AG08396 (cell line): ENCODE measurements at regions not wholly inside any gene's neighbourhood (a gene's known extent, or its start where the extent isn't known, plus 50 kb on each side); places are given as distances from the start of the nearest gene placed in this dataset.
"Not testable (repeated sequence)": the region's sequence is repeated elsewhere in the genome, so short reads cannot be mapped to it uniquely, and the experiment has no call there.

ENCODE experiments used
- DNase-seq: peaks from one replicate; pipeline ENCODE4 v3.0.0; 2012; ENCODE audit warnings: low spot score, mixed read lengths

DNA sequence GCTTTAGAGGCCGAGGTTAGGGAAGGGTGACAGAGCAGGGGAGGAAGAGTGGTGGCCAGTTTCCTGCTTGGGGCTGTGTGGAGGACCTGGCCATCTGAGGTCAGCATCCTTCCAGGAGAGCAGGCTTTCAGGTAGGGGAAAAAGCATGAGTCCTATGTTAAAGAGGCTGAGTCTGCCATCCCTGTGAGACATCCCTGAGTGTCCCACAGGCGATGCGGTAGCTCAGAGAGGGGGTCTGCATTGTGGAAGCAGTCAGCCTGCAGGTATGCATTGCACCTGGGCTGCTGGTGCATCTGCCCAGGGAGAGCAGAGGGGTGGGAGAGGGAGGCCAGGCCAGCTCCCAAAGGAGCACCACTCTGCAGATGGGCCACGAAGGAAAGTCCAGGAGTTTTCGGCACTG is 282.1 kb upstream of the ZNF32 start:
- no peak for DNase-seq

DNA sequence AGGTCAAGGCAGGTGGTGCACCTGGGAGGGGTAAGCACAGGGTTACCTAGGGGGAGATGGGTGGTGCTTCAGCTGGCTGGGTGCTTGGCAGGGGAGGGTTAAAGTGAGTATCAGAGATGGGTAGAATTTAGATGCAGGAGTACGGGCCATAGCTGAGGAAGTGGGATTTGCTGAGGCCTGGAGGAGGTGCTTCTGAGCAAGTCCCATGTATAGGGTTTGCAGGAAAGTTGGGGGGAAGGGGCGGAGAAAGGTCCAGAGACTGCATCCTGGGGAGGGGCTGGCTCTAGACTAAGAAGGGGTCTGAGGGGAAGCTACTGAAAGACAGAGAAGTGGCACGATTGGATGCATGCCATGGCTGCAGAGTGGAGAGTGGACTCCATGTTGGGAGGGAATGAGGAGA is 281.6 kb upstream of the ZNF32 start:
- no peak for DNase-seq

DNA sequence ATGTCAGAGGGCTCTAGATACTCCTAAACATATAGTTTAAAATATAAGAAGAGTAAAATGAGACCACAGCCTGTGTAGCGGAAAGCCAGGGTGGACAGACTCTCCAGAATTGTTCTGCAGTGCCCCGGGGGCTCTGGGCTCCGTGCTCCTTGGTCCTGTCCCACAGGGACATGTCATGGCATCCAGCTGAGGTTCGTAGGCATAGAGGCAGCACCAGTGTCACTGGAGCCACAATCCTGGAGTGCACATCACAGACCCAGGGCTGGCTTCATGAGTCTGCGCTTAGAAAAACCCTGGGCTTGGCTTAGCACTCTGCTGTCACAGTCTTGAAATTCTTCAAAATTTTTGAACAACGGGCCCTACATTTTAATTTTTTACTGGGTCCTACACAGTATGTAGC is 280.4 kb upstream of the ZNF32 start:
- DNase-seq: no peak

DNA sequence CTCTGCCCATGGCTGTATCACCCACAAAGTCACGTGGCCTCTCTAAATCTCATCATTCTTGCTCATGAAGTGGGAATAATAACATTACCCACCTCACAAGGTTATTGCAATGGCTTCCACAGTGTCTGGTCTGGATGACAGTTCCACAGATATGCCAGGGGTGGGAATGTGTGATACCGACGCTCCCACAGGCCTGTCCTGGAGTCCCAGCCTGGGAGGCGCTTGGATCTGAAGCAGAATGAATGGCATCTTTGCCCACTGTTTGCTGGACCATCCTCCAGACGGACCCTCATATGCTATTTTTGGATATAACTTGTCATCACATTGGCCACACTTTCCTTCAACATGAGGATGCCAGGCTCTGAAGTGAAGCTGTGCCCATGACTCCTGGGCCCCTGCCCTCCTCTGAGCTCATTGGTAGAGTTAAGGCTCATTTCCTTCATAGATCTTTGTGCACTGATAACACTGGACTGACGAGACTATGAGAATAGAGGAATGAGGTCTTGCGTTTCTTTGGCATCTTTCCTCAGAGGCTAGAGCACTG is 279.8 kb upstream of the ZNF32 start:
- DNase-seq: no peak

DNA sequence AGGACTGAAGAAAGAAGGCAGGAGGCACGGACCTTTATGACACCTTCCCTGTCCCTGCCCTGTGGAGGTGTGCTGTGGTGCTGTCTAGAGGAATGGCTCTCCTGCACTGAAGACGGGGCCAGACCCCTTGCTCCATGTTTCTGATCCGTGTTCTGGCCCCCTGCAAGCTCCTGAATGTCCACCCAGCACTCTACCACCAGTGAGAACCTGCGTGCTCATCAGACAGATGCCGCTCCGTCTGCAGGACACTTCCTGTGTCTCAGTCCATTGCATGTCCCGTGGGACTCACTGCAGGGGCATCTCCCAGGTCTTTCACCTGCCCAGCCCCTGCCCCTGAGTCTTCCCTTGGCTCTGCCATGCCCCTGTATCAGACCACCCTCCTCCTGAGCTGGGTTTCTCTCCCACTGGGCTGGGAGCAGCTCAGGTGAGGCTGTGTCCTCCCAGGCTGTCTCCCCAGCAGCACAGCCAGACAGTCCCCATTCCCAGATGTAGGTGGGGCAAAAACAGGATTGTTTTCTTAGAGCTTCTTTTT is 278.3 kb upstream of the ZNF32 start:
- DNase-seq: no peak

DNA sequence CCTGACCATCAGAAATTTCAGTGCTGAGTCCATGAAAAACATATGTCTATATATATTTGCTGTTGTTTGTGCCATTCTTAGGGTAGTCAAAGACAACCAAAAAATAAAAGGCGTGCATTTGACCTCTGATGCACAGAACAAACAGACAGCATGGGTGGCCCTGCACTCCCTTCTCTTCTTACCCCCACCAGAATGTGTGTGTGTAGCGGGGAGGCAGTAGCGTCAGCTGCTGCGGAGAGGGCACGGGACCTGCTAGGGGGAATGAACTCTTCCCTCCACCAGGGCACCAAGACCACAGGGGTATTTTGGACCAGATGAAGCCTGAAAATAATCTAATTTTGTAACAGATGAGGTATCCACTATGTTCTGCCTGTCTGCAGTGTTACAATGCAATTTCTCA is 277.7 kb upstream of the ZNF32 start:
- no peak for DNase-seq

DNA sequence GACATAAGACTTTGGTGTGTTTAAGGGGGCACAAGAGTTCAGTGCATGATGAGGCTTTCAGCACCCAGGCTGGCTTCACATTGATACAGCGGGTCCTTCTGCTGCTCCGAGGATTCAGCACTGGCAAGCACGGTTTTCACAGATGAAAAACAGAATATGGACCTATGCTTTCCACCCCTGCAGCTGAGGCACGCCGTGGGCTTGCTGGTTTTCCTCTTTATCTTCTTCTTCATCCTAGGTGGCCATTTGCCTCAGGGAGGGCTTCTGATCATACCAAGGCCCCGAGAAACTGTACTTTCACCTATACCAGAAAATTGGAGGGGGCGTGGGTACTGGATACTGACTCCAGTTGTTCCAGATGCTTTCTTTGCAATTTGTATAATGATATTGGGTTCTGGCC is 277.1 kb upstream of the ZNF32 start:
- no peak for DNase-seq

DNA sequence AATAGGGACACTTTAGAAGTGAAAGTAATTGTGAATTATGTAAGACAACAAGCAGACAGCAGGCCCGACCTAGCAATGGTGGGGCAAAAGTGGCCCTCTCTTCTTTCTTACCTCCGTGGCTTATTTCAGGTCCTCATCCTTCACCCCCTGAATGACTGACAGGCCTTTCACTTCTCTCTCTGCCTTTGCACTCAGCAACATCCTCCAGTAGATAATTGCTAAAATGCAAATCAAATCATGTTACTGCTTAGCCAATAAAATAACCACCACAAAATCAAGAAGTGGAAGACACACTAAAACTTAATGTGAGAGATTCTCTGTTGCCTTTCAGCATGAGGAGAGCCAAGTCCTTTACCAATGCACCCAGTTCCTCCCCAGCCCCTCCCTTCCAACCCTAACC is 274.6 kb upstream of the ZNF32 start:
- DNase-seq: no peak

DNA sequence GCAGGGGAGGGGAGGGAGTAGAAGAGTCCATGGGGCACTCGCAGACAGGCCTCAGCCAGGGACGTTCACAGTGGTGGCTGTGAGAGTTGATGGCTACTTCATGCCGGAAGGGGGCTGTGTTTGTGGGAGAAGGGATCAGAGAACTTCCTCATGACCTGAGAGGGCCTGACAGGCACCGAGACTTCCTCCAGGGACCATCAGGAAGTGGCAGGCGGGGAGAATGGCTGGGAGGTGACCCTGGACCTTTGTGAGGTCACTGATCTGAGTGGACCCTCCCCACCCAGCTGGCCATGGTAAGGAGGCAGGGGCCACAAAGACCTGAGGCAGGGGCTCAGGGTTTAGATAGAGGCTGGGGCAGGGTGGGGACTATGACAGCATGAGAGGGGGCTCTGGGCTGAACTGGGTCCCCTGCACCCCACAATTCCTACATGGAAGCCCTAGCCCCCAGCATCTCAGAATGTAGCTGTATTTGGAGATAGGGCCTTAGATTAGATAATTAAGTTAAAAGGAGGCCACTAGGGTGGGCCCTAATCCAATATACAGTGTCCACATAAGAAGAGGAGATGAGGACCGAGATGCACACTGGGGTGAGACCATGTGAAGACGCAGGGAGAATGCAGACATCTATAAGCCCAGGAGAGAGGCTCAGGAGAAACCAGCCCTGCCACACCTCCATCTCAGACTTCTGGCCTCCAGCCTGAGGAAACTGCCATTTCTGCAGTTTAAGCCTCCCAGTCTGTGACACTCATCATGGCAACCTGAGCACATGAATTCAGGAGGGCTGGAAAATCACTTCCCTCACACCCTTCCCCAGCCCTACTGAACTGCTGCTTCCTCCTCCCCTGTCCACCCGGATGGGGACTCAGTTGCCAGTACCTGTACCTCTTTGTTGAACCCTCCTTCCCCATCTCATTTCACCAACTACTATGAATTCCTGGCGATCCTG is 273.9 kb upstream of the ZNF32 start:
- DNase-seq: no peak

DNA sequence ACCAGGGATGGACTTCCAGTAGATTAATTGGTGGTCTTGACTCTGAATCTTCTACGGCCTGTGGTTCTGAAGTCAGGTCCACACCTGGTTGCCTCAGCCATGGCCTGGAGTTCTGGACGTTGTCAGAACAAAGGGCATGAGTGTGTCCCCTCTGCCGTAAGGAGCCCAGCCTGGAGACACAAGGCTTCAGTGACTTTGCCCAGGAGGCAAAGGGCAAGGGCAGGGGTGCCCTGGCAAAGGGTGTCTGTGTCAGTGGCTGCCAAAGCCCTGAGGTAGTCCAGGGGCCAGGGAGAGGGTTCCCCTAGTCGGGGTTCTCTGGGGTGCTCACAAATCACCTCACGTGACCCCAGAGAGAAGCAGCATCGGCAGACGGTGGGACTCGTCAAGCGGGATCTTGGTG is 273.2 kb upstream of the ZNF32 start:
- DNase-seq: no peak

DNA sequence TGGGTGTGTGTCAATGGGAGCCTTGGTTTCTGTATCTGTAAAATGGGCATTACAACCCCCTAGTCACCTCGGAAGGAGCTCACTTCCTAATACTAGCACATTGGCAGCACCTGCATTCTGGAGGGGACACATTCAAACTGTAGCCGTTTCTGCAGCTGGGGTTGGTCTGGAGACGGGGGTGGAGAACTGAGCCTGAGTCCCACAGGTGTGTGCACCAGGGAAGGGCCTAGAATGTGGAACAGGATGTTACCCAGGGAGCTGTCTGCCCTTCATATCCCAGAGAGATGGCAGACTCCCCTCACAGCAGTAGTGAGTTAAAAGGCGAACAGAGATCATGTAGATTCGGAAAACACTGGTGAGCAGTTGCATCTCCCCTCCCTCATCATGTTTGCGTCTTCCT is 272.8 kb upstream of the ZNF32 start:
- DNase-seq: no peak

DNA sequence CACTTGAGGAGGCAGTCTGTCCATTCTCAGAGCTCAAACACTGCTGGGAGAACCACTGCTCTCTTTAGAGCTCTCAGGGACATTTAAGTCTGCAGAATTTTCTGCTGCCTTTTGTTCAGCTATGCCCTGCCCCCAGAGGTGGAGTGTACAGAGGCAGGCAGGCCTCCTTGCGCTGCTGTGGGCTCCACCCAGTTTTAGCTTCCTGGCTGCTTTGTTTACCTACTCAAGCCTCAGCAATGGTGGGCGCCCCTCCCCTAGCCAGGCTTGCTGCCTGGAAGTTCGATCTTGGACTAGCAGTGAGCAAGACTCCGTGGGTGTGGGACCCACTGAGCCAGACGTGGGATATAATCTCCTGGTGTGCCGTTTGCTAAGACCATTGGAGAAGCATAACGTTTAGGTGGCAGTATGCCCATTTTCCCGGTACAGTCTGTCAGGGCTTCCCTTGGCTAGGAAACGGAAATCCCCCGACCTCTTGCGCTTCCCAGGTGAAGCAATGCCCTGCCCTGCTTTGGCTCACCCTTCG is 271.6 kb upstream of the ZNF32 start:
- DNase-seq: not testable (repeated sequence)

DNA sequence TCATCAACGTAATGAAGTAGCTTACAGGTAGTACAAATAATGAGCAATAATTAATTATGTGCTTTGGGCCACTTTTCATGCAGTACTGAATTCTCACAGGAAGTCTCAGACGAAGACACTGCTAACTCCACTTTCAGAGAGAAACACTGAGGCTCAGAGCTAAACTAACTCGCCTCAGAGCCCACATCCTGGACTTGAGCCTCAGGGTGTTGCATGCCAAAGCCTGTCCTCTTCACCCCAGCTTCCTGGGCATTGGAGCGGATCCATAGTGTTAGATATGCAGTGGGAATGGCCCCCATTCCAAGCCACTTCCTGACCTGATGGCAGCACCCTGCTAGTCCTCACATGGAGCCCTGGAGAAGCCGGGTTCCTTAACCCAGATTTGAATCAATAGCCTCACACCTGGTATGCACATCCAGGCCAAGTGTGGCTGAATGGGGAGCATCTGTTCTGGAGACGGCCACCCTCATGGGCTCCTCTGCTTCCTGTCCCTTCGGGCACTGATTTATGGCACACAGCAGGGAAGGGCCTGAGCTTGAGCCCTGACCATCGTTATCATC is 265.1 kb upstream of the ZNF32 start:
- no peak for DNase-seq

DNA sequence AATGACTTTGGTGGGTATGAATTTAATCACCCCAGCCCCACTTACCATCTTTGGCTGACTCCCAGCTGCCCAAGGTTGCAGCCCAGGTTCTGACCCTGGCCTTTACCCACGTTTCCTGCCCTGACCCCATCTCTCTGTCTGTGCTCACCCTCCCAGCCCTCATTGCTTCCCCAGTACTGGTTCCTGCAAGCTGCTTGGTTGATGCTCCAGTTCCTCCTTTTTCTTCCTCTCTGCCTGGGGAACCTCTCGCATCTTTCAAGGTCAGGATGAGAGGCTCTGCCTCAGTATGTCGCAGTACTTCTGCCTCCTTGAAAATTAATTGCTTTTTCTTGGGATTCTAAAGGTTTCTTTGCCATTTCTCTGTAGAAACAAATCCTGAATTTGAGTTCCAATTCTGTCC is 263.8 kb upstream of the ZNF32 start:
- no peak for DNase-seq

DNA sequence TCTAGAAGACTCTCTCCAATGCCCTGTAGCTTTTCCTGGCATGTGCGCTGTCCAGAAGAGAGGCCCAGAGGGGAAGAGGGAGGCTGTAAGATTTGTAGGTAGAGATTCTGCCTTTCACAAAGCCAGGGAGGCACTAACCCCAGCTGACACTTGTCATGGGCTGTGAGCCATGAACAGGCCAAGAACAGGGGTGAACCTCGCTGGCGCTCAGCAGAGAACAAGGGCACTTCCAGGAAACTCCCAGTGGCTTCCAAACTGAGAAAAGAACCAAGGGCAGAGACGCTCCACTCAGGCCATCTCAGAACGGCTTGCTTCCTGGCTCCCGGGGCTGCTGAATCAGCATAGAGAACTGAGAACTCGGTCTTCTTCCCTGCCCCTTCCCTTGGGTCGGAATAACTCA is 257.8 kb upstream of the ZNF32 start:
- DNase-seq: no peak

DNA sequence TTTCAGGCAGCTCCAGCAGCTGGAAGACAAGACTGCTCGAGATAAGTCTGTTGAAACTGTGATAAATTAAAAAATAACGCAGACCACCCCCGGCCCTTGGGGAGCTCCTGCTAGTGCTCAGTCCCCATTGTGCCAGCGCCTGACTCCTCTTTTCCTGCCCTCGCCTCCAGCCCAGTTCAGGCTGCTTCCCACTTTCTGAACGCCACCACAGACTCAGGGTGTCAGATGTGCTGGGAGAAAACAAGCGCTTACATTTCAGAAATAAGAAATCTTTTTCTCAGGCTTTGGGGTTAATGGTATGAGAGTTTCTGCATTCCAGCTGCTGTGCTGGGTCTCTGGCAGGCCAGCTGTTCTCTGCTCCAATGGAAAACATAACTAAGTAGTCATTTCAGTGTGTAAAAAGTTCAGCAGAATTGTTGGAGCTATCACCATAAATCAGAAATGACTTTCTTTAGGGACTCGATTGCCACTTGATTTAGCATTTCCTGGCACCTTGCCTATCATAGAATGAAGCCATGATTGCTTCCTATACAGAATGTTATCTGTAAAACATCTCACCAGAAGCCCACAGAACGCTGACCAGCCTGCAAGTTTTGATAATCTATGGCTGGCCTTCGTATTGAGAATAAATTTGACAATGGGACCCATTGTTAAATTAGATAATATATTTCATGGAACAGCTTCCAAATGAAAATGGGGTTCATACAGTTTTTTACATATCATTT is 257.0 kb upstream of the ZNF32 start:
- DNase-seq: peak; percentile 59

DNA sequence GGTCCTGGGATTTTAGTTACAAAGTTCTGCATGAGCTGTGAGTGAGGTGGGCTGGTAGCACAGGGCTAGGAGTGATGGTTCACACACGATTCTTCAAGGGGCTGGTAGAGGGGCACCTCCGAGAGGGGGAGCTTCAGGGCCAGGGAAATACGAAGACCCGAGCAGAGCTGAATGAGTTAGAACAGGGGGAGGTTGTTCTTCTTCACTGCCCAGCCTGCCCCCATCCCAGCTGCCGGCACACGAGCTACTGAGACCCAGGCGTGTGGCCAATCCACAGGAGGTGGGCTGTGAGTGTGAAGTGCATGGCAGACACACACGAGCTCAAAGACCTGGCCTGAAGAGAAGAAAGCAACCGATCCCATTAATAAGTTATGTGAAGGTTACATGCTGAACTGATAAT is 256.2 kb upstream of the ZNF32 start:
- DNase-seq: no peak

DNA sequence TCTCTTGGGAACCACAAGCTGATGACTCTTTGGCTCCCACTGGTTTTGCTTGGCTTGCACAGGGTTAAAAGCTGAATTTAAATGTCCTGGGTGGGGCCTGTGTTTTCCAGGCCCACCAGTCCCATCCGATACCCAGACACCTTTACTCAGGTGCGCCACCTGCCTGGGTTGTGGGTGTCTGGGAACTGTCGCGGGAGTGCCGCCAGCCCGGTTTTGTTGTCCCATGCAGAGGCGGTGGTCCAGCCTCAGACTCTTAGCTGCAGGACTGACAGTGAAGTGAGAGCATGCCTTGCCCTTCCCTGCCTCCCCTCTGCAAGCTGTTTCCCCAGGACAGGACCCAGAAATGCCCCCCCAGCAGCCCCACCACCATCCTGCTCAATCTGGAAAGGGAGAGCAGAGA is 255.6 kb upstream of the ZNF32 start:
- DNase-seq: no peak

DNA sequence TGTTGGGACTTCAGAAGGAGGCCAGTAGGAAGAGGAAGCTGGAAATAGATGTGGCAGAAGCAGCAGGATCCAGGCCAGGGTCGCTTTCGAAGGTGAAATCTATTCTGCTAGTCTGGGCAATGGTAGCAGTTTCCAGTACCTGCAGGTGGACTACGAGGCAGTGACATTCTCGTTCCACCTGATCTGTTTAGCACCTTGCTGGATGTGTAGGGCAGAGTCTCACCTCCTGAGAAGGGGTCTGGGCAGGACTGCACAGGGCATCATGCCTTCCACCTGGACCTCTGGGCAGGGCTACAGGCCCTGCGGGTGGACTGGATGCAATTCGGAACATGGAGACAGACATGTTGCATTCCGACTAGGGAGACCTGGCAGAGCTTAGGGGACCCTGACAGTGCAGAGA is 254.8 kb upstream of the ZNF32 start:
- DNase-seq: no peak

DNA sequence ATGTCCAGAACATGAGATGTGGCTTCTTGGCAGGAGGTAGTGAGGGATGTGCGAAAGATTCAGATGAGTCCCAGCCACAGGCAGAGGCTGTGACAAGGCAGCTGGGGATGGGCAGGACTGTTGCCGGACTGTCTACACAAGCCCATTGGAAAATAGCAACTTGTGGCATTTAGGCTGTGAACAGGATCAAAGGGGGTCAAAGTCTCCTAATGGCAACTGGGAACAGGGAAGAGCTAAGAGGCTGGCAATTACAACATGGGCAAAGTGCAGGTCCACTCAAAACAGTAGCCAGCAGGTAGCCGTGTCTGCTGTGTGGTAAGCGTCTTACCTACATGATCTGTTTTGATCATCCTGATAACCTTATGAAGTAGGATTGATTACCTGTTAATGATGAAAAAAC is 254.2 kb upstream of the ZNF32 start:
- DNase-seq: no peak

DNA sequence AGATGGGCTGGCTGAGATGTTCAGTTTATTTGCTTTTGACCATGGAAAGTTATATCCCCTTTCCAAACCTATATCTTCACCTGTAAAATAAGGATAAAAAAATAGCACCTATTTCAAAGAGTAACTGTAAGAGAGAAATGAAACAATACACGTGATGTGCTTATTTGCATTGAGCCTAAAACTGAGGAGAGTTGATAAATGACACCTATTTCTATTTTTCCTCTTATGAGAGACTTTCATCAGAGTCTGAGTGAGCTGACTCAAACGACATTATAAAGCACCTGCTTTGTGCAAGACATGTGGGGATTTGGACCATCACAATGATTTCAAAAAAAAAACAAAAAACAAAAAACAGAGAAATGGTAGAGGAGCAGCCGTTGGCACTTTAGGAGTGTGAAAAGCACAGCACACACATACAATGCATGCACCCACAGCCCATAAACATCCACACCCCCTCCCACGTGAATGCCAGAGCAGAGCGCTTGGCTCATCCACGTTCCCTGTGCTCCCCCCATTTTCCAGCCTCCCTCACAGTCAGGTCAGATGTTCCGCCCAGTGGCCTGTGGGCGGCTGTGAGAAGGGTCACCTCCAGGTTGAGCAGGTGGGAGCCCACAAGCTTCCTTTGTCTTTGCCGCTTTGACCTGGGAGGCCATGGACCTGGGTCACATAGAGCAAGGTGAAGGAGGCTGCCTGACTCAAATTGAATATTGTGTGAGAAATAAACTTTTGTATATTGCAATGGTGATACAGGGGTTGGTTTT is 253.2 kb upstream of the ZNF32 start:
- DNase-seq: no peak

DNA sequence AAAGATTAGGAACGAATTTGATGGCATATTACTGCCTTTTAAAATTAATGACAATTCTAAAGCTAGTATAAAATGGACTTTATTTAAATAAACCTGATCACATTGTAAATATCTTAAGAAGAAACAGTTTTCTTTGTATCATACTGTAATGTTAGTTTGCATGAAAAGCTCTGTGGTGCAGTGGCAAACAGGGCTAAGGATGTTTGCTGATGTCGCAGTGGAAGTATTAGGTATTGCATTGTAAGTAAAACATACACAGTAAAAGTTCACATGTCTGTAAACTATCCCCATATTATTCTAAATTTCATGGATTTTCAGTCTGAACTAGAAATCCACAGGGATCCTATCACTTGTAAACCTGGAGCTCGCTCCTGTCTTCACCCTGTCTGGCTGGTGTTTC is 252.6 kb upstream of the ZNF32 start:
- no peak for DNase-seq
